ENCODE measurements at regions not wholly inside any gene's neighbourhood (a gene's known extent, or its start where the extent isn't known, plus 50 kb on each side); places are given as distances from the start of the nearest gene placed in this dataset.

- H3K4me3 ChIP-seq = no peak overlapping the region
- peaks cover 0 to 5% (median 0%) of the 10 kb centered on the region in 3 donors for H3K9me3 ChIP-seq (replicated peaks in 1 of 3)
- H3K4me1 ChIP-seq (replicated peaks in 1 of 2) = peaks cover 0 to 12% of the 10 kb centered on the region in 2 donors
- H3K36me3 ChIP-seq (replicated peaks in 1 of 2) = no peaks in the 10 kb centered on the region
- intact Hi-C loops (cut with DNase I) = no loop called here
- no peaks in the 10 kb centered on the region for H3K27me3 ChIP-seq
- TF ChIP-seq CTCF (IDR thresholded peaks at IDR 0.05) = no peak
- H3K27ac ChIP-seq = peak overlapping the region in 1 of 5 donors; percentile 52
- no peak for DNase-seq
- 59 to 72% (median 68%) methylated on average over 3 of the region's 3 CpGs for WGBS, 4 donors
These were observed 201.0 kb upstream of the STK17B start for GRCh38 chr2:196372276-196372809.

- no peaks in the 10 kb centered on the region for H3K27me3 ChIP-seq
- peaks cover 0 to 5% (median 0%) of the 10 kb centered on the region in 3 donors for H3K9me3 ChIP-seq (replicated peaks in 1 of 3)
- no peaks in the 10 kb centered on the region for H3K36me3 ChIP-seq (replicated peaks in 1 of 2)
- no peak overlapping the region for H3K4me3 ChIP-seq
- intact Hi-C loops (cut with DNase I) = no loop called here
- peak overlapping the region in 1 of 5 donors; percentile 52 for H3K27ac ChIP-seq
- 42 to 61% (median 51%) methylated on average over 6 of the region's 6 CpGs for WGBS, 4 donors
- peaks cover 0 to 12% of the 10 kb centered on the region in 2 donors for H3K4me1 ChIP-seq (replicated peaks in 1 of 2)
- DNase-seq = no peak
- TF ChIP-seq POLR2A (IDR thresholded peaks at IDR 0.05) (no peak), CTCF (IDR thresholded peaks at IDR 0.05) (no peak)
These were observed 201.7 kb upstream of the STK17B start for GRCh38 chr2:196372811-196373664.

GRCh38 chr2:196376984-196377877 lies 205.9 kb upstream of the STK17B start:
- Histone ChIP-seq H3K27ac (no peak overlapping the region), H3K4me1 (replicated peaks in 1 of 2) (peaks cover 0 to 20% of the 10 kb centered on the region in 2 donors), H3K27me3 (no peaks in the 10 kb centered on the region), H3K4me3 (no peak overlapping the region), H3K9me3 (replicated peaks in 1 of 3) (no peaks in the 10 kb centered on the region), H3K36me3 (replicated peaks in 1 of 2) (no peaks in the 10 kb centered on the region)
- DNase-seq = no peak
- TF ChIP-seq POLR2A (IDR thresholded peaks at IDR 0.05) (no peak), CTCF (IDR thresholded peaks at IDR 0.05) (no peak)
- intact Hi-C loops (cut with DNase I) = no loop called here
- WGBS, 4 donors = 85 to 92% (median 89%) methylated on average over 8 of the region's 8 CpGs

GRCh38 chr2:196379600-196379999 lies 208.2 kb upstream of the STK17B start:
- no peak for DNase-seq
- 92 to 100% (median 96%) methylated on average over 2 to 3 of the region's 3 CpGs for WGBS, 4 donors
- no peaks in the 10 kb centered on the region for H3K36me3 ChIP-seq (replicated peaks in 1 of 2)
- H3K27ac ChIP-seq = no peak overlapping the region
- H3K4me3 ChIP-seq = no peak overlapping the region
- intact Hi-C loops (cut with DNase I) = no loop called here
- H3K27me3 ChIP-seq = no peaks in the 10 kb centered on the region
- H3K9me3 ChIP-seq (replicated peaks in 1 of 3) = no peaks in the 10 kb centered on the region
- TF ChIP-seq POLR2A (IDR thresholded peaks at IDR 0.05) (no peak), CTCF (IDR thresholded peaks at IDR 0.05) (no peak)
- peaks cover 0 to 8% of the 10 kb centered on the region in 2 donors for H3K4me1 ChIP-seq (replicated peaks in 1 of 2)

Measured in adrenal gland (tissue), 9 donors.